Smooth muscle cell (in vitro differentiated cells): ENCODE measurements at regions not wholly inside any gene's neighbourhood (a gene's known extent, or its start where the extent isn't known, plus 50 kb on each side); places are given as distances from the start of the nearest gene placed in this dataset.

ENCODE experiments used
- DNase-seq: peaks from one replicate; lab custom pipeline; 2025; ENCODE audit not compliant: unreplicated experiment; lab: John Stamatoyannopoulos, UW
- H2AFZ ChIP-seq: fragments of 200-600 bp; sonication (generic); 2 replicates; pipeline ENCODE4 v1.6.0; 2016; ENCODE audit warnings: antibody characterized with exemption, low read depth, mild to moderate bottlenecking
- H3F3A ChIP-seq: fragments of 200-600 bp; sonication (generic); 2 replicates; pipeline ENCODE4 v1.6.0; 2017; ENCODE audit warnings: antibody characterized with exemption, low read depth
- H3K27ac ChIP-seq: fragments of 200-600 bp; sonication (generic); 2 replicates; pipeline ENCODE4 v1.5.1; 2016; ENCODE audit warnings: low read depth, mild to moderate bottlenecking
- H3K27me3 ChIP-seq: fragments of 200-600 bp; sonication (generic); 2 replicates; pipeline ENCODE4 v1.6.1; 2016; ENCODE audit warnings: low read depth, mild to moderate bottlenecking
- H3K36me3 ChIP-seq: fragments of 200-600 bp; sonication (generic); 2 replicates; pipeline ENCODE4 v1.5.1; 2016; ENCODE audit warnings: low read depth
- H3K4me1 ChIP-seq: fragments of 200-600 bp; sonication (generic); 2 replicates; pipeline ENCODE4 v1.5.1; 2016; ENCODE audit warnings: low read depth
- H3K4me2 ChIP-seq: fragments of 200-600 bp; sonication (generic); 2 replicates; pipeline ENCODE4 v1.6.0; 2016; ENCODE audit warnings: mild to moderate bottlenecking
- H3K4me3 ChIP-seq: fragments of 200-600 bp; sonication (generic); 2 replicates; pipeline ENCODE4 v1.5.1; 2016; ENCODE audit warnings: mild to moderate bottlenecking
- H3K79me2 ChIP-seq: fragments of 200-600 bp; sonication (generic); 2 replicates; pipeline ENCODE4 v1.6.0; 2016; ENCODE audit warnings: low read depth, mild to moderate bottlenecking
- H3K9ac ChIP-seq: fragments of 200-600 bp; sonication (generic); 2 replicates; pipeline ENCODE4 v1.6.0; 2016; ENCODE audit warnings: low read depth
- H3K9me3 ChIP-seq: fragments of 200-600 bp; sonication (generic); replicated peaks from 2 replicates; pipeline ENCODE4 v1.5.1; 2016; ENCODE audit warnings: low read depth
- H4K20me1 ChIP-seq: fragments of 200-600 bp; sonication (generic); 2 replicates; pipeline ENCODE4 v1.6.0; 2016; ENCODE audit warnings: low read depth
- CTCF ChIP-seq: fragments of 200-600 bp; sonication (generic); IDR thresholded peaks from 2 replicates; pipeline ENCODE4 v1.5.1; 2017; ENCODE audit warnings: borderline replicate concordance, mild to moderate bottlenecking, antibody characterized with exemption; ENCODE audit not compliant: insufficient read depth, poor library complexity, severe bottlenecking
- WGBS: methylation state at CpG from one replicate; pipeline ENCODE4 v1.1.7; 2016; ENCODE audit warnings: low lambda C conversion rate; 5-methylcytosine and 5-hydroxymethylcytosine counted together

- Histone ChIP-seq H4K20me1 (no peaks in the 10 kb centered on the region), H3K4me2 (no peak overlapping the region), H3K27me3 (no peaks in the 10 kb centered on the region), H2AFZ (no peak overlapping the region), H3K4me3 (no peak overlapping the region), H3K27ac (no peak overlapping the region), H3K36me3 (no peaks in the 10 kb centered on the region), H3K79me2 (no peaks in the 10 kb centered on the region), H3K9ac (no peak overlapping the region), H3K4me1 (no peaks in the 10 kb centered on the region), H3F3A (no peaks in the 10 kb centered on the region), H3K9me3 (no peaks in the 10 kb centered on the region)
- WGBS: 82% methylated on average over 6 of the region's 6 CpGs
- no peak for DNase-seq
- no peak for TF ChIP-seq CTCF
Measured at GRCh38 chrX:13518126-13518525, 51.3 kb upstream of the EGFL6 start.

- WGBS: 91% methylated on average over 3 of the region's 3 CpGs
- Histone ChIP-seq H4K20me1 (no peaks in the 10 kb centered on the region), H2AFZ (no peak overlapping the region), H3K4me3 (no peak overlapping the region), H3K27ac (no peak overlapping the region), H3K79me2 (no peaks in the 10 kb centered on the region), H3F3A (no peaks in the 10 kb centered on the region), H3K9ac (no peak overlapping the region), H3K27me3 (no peaks in the 10 kb centered on the region), H3K9me3 (no peaks in the 10 kb centered on the region), H3K36me3 (no peaks in the 10 kb centered on the region), H3K4me2 (no peak overlapping the region), H3K4me1 (no peaks in the 10 kb centered on the region)
- no peak for DNase-seq
- no peak for TF ChIP-seq CTCF
Measured at GRCh38 chrX:13515211-13515930, 54.0 kb upstream of the EGFL6 start.

- Histone ChIP-seq H3K36me3 (no peaks in the 10 kb centered on the region), H3K4me1 (no peaks in the 10 kb centered on the region), H3K9ac (no peak overlapping the region), H3F3A (no peaks in the 10 kb centered on the region), H3K27ac (no peak overlapping the region), H3K27me3 (no peaks in the 10 kb centered on the region), H3K79me2 (no peaks in the 10 kb centered on the region), H3K4me2 (no peak overlapping the region), H2AFZ (no peak overlapping the region), H3K4me3 (no peak overlapping the region), H4K20me1 (no peaks in the 10 kb centered on the region), H3K9me3 (no peaks in the 10 kb centered on the region)
- DNase-seq: no peak
- WGBS: 74% methylated on average over 2 of the region's 2 CpGs
- TF ChIP-seq CTCF: no peak
Measured at GRCh38 chrX:13511944-13512330, 57.5 kb upstream of the EGFL6 start.

GRCh38 chrX:13511241-13511943, 58.0 kb upstream of the EGFL6 start:
- Histone ChIP-seq H3K27me3 (no peaks in the 10 kb centered on the region), H3K79me2 (no peaks in the 10 kb centered on the region), H3K9ac (no peak overlapping the region), H2AFZ (no peak overlapping the region), H3K4me2 (no peak overlapping the region), H4K20me1 (no peaks in the 10 kb centered on the region), H3K36me3 (no peaks in the 10 kb centered on the region), H3K4me1 (no peaks in the 10 kb centered on the region), H3K9me3 (no peaks in the 10 kb centered on the region), H3K27ac (no peak overlapping the region), H3F3A (no peaks in the 10 kb centered on the region), H3K4me3 (no peak overlapping the region)
- 100% methylated on average over 1 of the region's 1 CpG for WGBS
- no peak for DNase-seq
- TF ChIP-seq CTCF: no peak
